H1 (cell line): ENCODE measurements at regions not wholly inside any gene's neighbourhood (a gene's known extent, or its start where the extent isn't known, plus 50 kb on each side); places are given as distances from the start of the nearest gene placed in this dataset.

Source experiments
- CHD2 ChIP-seq: IDR thresholded peaks from 2 replicates; pipeline ENCODE4 v1.6.1; 2012; ENCODE audit warnings: low read length, improper control_type of control experiment
- EZH2 ChIP-seq: fragments of 200-600 bp; sonication (generic); IDR thresholded peaks from 2 replicates; pipeline ENCODE4 v1.7.1; 2012; ENCODE audit warnings: low read depth, mild to moderate bottlenecking, moderate library complexity, low read length, inconsistent platforms; ENCODE audit not compliant: severe bottlenecking
- POLR2A ChIP-seq, 2 experiments: IDR thresholded peaks; 1 replicate in 1 of 2; 2 replicates in 1 of 2; pipeline ENCODE4 v1.6.1; 2011; ENCODE audit warnings: low read depth in 2 of 2, low read length in 2 of 2, mild to moderate bottlenecking in 2 of 2; ENCODE audit errors: control extremely low read depth in 1 of 2
- ZNF274 ChIP-seq: IDR thresholded peaks from 2 replicates; pipeline ENCODE4 v1.7.0; 2012; ENCODE audit warnings: low read length, borderline replicate concordance; ENCODE audit errors: extremely low read depth
- TF ChIP-seq, protein P1 (sequence below): IDR thresholded peaks from 2 replicates; pipeline ENCODE4 v1.6.1; 2011; ENCODE audit warnings: low read depth, mild to moderate bottlenecking, low read length; ENCODE audit not compliant: insufficient read depth
- TF ChIP-seq, protein P2 (sequence below): IDR thresholded peaks from 2 replicates; pipeline ENCODE4 v1.6.1; 2012; ENCODE audit warnings: inconsistent platforms

DNA sequence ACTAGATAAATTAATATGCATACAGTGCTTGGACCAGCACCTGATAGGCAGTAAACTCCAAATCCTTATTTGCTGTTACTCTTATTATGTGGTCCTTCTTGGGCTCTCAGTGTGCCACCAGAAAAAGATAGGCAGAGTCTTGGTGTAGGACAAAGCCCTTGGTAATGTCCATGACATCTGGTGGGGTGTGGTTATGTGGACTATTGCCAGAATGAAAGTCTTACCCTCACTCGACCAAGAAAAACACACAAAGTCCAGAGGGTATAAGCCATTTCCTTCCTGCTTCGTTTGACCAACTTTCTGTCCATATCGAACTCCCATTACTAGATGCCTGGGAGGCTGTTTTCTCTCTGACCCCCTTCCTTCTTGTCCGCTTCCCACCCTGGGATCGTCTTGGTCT is 140.9 kb downstream of the UTP18 start:
- TF ChIP-seq EZH2 (no peak), CHD2 (no peak), ZNF274 (no peak), POLR2A (IDR thresholded peaks at IDR 0.05; ENCODE audit: control extremely low read depth in 1 of 2, low read depth in 2 of 2, low read length in 2 of 2) (no peak)
- TF ChIP-seq, protein P1, sequence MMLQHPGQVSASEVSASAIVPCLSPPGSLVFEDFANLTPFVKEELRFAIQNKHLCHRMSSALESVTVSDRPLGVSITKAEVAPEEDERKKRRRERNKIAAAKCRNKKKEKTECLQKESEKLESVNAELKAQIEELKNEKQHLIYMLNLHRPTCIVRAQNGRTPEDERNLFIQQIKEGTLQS = no peak
- TF ChIP-seq, protein P2, sequence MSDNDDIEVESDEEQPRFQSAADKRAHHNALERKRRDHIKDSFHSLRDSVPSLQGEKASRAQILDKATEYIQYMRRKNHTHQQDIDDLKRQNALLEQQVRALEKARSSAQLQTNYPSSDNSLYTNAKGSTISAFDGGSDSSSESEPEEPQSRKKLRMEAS = no peak
